ENCODE measurements at regions not wholly inside any gene's neighbourhood (a gene's known extent, or its start where the extent isn't known, plus 50 kb on each side); places are given as distances from the start of the nearest gene placed in this dataset.
"Not testable (repeated sequence)": the region's sequence is repeated elsewhere in the genome, so short reads cannot be mapped to it uniquely, and the experiment has no call there.

DNA sequence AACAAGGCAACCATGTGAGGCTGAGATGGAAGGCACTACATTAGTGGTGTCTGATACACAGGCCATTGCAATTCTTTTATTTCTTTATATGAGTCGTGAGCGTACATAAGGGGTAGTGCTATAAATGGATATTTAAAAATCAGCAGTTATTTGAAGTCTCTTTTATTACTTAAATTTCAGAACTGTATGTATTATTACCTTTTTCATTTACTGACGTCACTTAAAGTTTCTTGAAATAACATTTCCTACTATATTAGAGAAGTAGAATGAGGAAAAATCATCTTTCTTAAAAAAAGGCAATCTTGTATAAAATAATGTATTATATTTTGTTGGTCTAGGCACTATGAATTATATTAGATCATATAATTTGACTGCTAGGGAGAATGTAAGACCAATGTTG, 280.9 kb upstream of the CYLC2 start:
- DNase-seq, result no peak

DNA sequence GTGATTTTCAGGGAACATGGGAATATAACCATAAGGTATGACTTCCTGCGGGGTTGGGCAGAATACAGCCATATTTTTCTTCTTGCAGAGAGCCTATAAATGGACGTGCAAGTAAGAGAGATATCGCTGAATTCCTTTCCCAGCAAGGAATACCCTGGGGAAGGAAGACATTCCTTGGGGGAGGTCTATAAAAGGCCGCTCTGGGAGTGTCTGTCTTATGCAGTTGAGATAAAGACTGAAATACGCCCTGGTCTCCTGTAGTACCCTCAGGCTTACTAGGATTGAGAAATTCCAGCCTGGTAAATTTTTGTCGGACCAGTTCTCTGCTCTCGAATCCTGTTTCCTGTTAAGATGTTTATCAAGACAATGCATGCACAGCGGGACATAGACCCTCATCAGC, 282.2 kb upstream of the CYLC2 start:
- DNase-seq, result not testable (repeated sequence)

GRCh38 chr9:102700936-102701335, 294.2 kb upstream of the CYLC2 start:
- no peak for DNase-seq

GRCh38 chr9:102669220-102669619, 325.9 kb upstream of the CYLC2 start:
- no peak for DNase-seq

DNA sequence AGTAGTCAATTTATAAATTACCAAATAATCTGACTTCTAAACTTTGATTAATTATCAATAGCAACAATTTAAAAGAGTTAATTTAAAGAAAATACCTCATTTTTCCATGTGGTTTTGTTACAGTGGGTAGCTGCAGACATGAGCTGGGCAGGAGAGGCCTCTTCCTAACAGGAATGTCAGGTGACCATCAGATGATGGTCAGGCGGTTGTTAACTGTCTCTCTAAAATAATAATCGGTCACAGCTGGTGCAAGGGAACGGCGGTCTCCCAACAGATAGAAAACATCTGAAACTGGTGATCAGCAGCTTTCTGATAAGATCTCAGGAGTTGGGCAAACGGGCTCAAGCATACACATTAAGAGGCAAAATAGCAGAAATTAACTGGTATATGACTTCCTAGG, 342.7 kb upstream of the CYLC2 start:
- DNase-seq, result no peak

- no peak for DNase-seq
These were observed 344.2 kb upstream of the CYLC2 start for GRCh38 chr9:102650896-102651295.

- no peak for DNase-seq
These were observed 352.5 kb upstream of the CYLC2 start for GRCh38 chr9:102642651-102643050.

- DNase-seq, result peak; percentile 42
These were observed 363.6 kb upstream of the CYLC2 start for GRCh38 chr9:102631559-102631958.

DNA sequence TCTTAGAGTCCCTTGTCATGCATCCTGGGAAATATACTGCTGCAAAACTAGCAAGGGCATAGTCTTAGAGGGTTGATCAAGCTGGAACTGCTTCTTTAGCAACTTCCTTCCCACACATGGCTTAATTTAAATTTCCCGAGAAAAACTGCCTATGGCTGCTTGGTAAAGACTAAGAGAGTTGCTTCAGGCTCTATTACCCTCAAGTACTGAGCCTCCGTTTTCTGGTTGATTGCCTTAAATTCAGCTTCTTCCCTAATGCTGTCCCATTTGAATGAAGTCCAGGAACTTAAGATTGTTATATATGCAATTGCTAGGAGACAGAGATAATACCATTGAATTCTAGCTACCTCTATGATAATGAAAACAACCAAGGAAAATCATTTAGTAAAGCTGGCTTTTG, 385.7 kb upstream of the CYLC2 start:
- no peak for DNase-seq

GRCh38 chr9:102603198-102604195, 391.6 kb upstream of the CYLC2 start:
- not testable (repeated sequence) for DNase-seq

DNA sequence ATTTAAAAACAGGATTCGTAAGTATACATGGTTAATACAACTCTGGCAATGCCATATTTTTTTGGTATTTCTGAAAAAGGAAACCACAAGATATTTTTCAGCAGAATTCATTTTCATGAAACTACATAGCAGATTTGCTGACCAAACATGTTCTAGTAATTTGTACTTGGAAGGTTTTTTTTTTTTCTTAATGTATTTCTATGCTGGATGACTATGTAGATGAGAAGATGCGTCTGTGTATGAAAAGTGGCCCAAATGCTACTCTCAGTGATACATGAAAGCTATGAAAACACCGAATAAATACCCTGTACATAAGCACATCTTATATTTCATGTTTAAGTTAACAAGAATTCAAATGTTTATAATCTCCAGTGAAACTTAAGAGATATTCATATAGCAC, 400.9 kb upstream of the CYLC2 start:
- DNase-seq, result no peak

DNA sequence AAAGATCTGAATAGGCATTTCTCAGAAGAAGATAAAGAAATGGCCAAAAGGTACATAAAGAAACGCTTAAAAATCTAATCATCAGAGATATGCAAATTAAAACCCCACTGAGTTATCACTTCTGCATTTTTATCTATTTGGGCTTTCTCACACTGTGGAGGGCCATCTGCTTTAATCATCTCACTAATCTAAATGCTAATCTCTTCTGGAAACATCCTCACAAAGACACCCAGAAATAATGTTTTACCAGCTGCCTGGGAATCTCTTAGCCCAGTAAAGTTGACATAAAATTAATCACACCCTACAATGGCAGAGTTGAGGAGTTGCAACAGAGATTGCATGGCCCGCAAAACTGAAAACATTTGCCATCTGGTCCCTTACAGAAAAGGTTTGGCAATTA, 407.9 kb upstream of the CYLC2 start:
- DNase-seq, result no peak

DNA sequence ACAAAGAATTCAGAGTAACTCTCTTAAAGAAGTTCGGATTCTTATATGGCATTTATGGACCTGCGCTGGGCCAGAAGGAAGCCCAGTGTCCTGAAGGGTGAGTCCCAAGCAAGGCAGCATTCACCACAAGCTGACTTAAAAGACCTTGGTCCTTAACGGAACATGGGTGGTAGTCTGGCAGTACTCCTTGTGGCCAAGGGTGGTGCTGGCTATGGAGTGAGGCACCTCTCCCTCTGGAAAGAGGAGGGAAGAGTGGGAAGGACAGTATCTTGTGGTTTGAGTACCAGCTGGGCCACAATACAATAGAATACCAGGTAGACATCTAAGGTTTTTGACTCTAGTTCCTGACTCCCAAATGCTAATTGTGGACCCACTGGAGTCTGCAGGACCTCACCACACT, 425.7 kb upstream of the CYLC2 start:
- DNase-seq, result no peak

DNA sequence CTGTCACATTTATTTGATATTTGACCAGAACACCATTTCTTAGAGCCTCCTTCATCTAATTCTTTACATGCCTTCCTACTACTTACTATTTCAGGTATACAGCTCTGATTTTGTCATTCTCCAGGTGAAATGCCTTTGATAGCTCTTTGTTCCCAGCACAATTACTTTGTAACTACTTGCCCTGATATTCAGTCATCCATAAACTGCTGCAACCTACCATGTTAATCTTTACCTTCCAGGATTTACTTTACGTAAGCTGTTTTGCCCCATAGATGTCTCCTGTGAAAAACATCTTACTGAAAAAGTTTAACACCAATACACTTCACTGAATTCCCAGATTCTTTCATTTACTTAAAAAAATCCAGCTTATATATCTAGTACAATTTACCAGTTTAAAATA, 443.8 kb upstream of the CYLC2 start:
- no peak for DNase-seq

GRCh38 chr9:102550886-102551285, 444.2 kb upstream of the CYLC2 start:
- no peak for DNase-seq

GRCh38 chr9:102550266-102550665, 444.9 kb upstream of the CYLC2 start:
- no peak for DNase-seq

DNA sequence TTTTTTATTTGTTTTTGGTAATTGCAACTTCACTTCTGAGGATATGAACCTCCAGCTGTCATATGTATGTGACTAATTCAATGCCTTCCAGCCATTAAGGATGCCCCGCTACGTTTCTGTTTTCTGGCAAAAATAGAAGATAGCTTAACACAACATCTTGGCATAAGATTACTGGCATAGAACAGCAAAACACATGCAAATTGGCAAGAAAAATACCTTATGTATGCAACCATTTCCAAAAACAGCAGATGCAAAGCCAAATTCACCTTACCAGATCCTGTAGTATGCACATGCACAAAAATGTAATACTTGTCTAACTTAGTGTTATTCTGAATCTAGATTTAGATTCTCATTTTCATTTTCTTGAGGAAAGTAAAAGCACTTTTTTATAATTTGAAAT, 461.1 kb upstream of the CYLC2 start:
- no peak for DNase-seq

GRCh38 chr9:102521097-102521755, 473.9 kb upstream of the CYLC2 start:
- no peak for DNase-seq

GRCh38 chr9:102519423-102519822, 475.7 kb upstream of the CYLC2 start:
- no peak for DNase-seq

DNA sequence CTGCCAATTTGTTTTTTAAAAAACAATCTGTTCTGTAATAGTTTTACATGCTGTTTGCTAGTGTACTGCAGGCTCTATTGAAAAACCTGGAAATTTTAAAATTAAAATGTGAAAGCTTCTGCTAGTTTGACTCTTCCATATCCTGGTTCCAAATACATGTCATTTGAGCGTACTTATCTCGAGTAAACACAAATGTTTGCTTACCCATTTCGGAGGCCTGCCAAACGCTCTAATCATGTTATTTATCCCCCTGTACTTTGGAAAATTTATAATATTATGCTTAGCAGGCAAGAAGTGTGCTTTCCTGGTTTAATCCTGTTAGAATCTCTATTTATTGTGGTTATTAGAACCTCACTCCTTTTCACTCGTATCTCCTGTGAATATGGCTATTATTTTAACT, 476.8 kb upstream of the CYLC2 start:
- DNase-seq, result no peak

- DNase-seq, result no peak
These were observed 480.6 kb upstream of the CYLC2 start for GRCh38 chr9:102514541-102514940.

DNA sequence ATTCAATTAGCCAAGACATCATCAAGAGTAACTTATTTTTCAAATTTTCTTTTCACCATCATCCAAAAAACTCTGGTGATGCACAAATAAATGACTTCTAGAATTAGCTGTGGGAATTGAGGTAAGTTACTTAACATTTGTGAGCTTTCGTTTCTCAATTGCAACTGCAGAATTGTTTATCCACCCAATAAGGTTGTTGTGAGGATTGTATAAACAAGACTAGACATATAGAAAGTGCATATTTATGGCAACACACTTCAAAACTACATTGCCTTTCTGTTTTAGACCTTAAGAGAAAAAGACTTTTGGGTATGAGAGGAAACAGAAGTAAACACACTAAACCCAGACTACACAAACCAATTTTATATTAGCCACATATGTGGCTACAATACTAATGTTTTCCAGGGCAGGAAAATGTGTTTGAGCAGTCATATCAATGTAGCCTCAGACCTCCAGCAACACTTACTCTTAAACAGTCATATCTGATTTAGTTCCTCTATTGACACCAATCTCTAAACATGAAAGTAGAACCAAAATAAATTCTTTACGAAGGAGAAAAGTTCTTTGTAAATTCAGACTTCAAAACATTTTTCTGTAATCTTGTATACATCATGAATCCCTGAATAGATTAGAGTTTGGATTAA, 488.0 kb upstream of the CYLC2 start:
- DNase-seq, result no peak

GRCh38 chr9:102506406-102506805, 488.7 kb upstream of the CYLC2 start:
- no peak for DNase-seq

DNA sequence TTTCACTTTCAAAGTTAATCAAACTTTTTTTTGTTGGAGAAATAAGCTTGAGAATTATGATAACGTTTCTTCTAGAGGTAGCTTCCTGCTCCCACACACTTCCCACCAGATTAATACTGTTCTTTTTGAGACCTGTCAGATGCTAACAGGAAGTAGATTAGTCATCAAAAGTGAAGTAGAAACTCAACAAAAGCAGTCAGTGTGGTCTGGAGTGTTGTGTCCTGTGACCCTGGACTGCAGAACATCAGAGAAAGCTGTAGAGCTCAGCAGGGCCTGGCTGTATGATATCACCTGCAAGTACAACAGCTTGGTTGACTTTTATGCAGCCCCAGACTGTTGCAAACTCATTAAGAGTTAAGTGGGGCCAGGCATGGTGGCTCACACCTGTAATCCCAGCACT, 495.7 kb upstream of the CYLC2 start:
- DNase-seq, result no peak

Measured in hematopoietic multipotent progenitor cell treated with erythropoietin and hydrocortisone succinate and interleukin-3 and kit ligand, for 4 days (in vitro differentiated cells).